ENCODE measurements at regions not wholly inside any gene's neighbourhood (a gene's known extent, or its start where the extent isn't known, plus 50 kb on each side); places are given as distances from the start of the nearest gene placed in this dataset.

GRCh38 chr3:107443461-107443860 lies 66.2 kb downstream of the CCDC54 start:
- no peaks in the 10 kb centered on the region for H3K27me3 ChIP-seq (ENCODE audit: insufficient read depth, poor library complexity, severe bottlenecking)
- H3K4me3 ChIP-seq (replicated peaks; ENCODE audit: insufficient read depth, low read length), result no peak overlapping the region
- no peak for DNase-seq (ENCODE audit: low read depth in 1 of 2, low spot score in 1 of 2)
- no peak overlapping the region for H3K27ac ChIP-seq (replicated peaks)
- TF ChIP-seq POLR2AphosphoS5 (IDR thresholded peaks at IDR 0.05; ENCODE audit: low read depth) (no peak), SPI1 (IDR thresholded peaks at IDR 0.05; ENCODE audit: borderline replicate concordance, low read depth) (no peak), CTCF (IDR thresholded peaks at IDR 0.05; ENCODE audit: insufficient read depth, low read length) (no peak), GABPA (IDR thresholded peaks at IDR 0.05; ENCODE audit: low read depth) (no peak), REST (IDR thresholded peaks at IDR 0.05; ENCODE audit: insufficient replicate concordance, low read depth) (no peak)

GRCh38 chr3:107446706-107447105 lies 69.5 kb downstream of the CCDC54 start:
- Histone ChIP-seq H3K27ac (replicated peaks) (no peak overlapping the region), H3K4me3 (replicated peaks; ENCODE audit: insufficient read depth, low read length) (no peak overlapping the region), H3K27me3 (ENCODE audit: insufficient read depth, poor library complexity, severe bottlenecking) (no peaks in the 10 kb centered on the region)
- DNase-seq (ENCODE audit: low read depth in 1 of 2, low spot score in 1 of 2), result no peak
- TF ChIP-seq GABPA (IDR thresholded peaks at IDR 0.05; ENCODE audit: low read depth), result no peak
- no peak for TF ChIP-seq REST (IDR thresholded peaks at IDR 0.05; ENCODE audit: insufficient replicate concordance, low read depth)
- TF ChIP-seq POLR2AphosphoS5 (IDR thresholded peaks at IDR 0.05; ENCODE audit: low read depth), result no peak
- no peak for TF ChIP-seq SPI1 (IDR thresholded peaks at IDR 0.05; ENCODE audit: borderline replicate concordance, low read depth)
- no peak for TF ChIP-seq CTCF (IDR thresholded peaks at IDR 0.05; ENCODE audit: insufficient read depth, low read length)

- DNase-seq (ENCODE audit: low read depth in 1 of 2, low spot score in 1 of 2), result no peak
- TF ChIP-seq POLR2AphosphoS5 (IDR thresholded peaks at IDR 0.05; ENCODE audit: low read depth), result no peak
- TF ChIP-seq CTCF (IDR thresholded peaks at IDR 0.05; ENCODE audit: insufficient read depth, low read length), result no peak
- no peak for TF ChIP-seq GABPA (IDR thresholded peaks at IDR 0.05; ENCODE audit: low read depth)
- no peak for TF ChIP-seq SPI1 (IDR thresholded peaks at IDR 0.05; ENCODE audit: borderline replicate concordance, low read depth)
- TF ChIP-seq REST (IDR thresholded peaks at IDR 0.05; ENCODE audit: insufficient replicate concordance, low read depth), result no peak
- H3K27ac ChIP-seq (replicated peaks), result no peak overlapping the region
- no peaks in the 10 kb centered on the region for H3K27me3 ChIP-seq (ENCODE audit: insufficient read depth, poor library complexity, severe bottlenecking)
- no peak overlapping the region for H3K4me3 ChIP-seq (replicated peaks; ENCODE audit: insufficient read depth, low read length)
Observed at GRCh38 chr3:107450254-107450893, 72.4 kb upstream of the BBX start.
